Vagina (tissue), 2 donors: ENCODE measurements at regions not wholly inside any gene's neighbourhood (a gene's known extent, or its start where the extent isn't known, plus 50 kb on each side); places are given as distances from the start of the nearest gene placed in this dataset.
A peak's percentile ranks its signal among the peaks of the same experiment; 100 is the strongest.

Experiments used
- DNase-seq, 2 donors: peaks; one replicate each; pipeline ENCODE4 v3.0.0-alpha.2; 2017; ENCODE audit errors: extremely low spot score in 2 of 2
- H3K27ac ChIP-seq: fragments of 200-600 bp; sonication (generic); one replicate; pipeline ENCODE4 v1.5.1; 2019
- H3K27me3 ChIP-seq: fragments of 200-600 bp; sonication (generic); one replicate; pipeline ENCODE4 v1.5.1; 2019
- H3K36me3 ChIP-seq, 2 donors: fragments of 200-600 bp; sonication (generic); one replicate each; pipeline ENCODE4 v1.5.1; 2017 to 2019
- H3K4me1 ChIP-seq: fragments of 200-600 bp; sonication (generic); one replicate; pipeline ENCODE4 v1.5.1; 2019
- H3K4me3 ChIP-seq, 2 donors: fragments of 200-600 bp; sonication (generic); 1 replicate in 1 of 2; 2 replicates in 1 of 2; pipeline ENCODE4 v1.5.1; 2016 to 2019
- H3K9me3 ChIP-seq: fragments of 200-600 bp; sonication (generic); one replicate; pipeline ENCODE4 v1.5.1; 2019
- CTCF ChIP-seq, 3 experiments: fragments of 450-650 bp in 2 of 3; fragments of 200-600 bp in 1 of 3; sonication (generic) in 1 of 3; IDR thresholded peaks; one replicate each; pipeline ENCODE4 v1.5.1; 2017 to 2019; ENCODE audit warnings: antibody characterized with exemption in 3 of 3, mild to moderate bottlenecking in 2 of 3, moderate library complexity in 2 of 3
- POLR2A ChIP-seq, 2 donors: fragments of 450-650 bp; IDR thresholded peaks; one replicate each; pipeline ENCODE4 v1.6.1; 2017; ENCODE audit warnings: antibody characterized with exemption in 2 of 2, mild to moderate bottlenecking in 2 of 2, moderate library complexity in 2 of 2
- POLR2AphosphoS5 ChIP-seq, 2 donors: sonication (generic); formaldehyde crosslinking; IDR thresholded peaks; one replicate each; pipeline ENCODE4 v1.9.0; 2017; ENCODE audit warnings: antibody characterized with exemption in 2 of 2, mild to moderate bottlenecking in 2 of 2, low read depth in 1 of 2; ENCODE audit not compliant: insufficient read depth in 1 of 2
- intact Hi-C: fragments of 100-400 bp; cut with DNase I; formaldehyde crosslinking; loops from one replicate; pipeline ENCODE4 v1.15.1; 2023

- TF ChIP-seq POLR2AphosphoS5 (IDR thresholded peaks at IDR 0.05; ENCODE audit: insufficient read depth in 1 of 2, low read depth in 1 of 2) (peak in 1 of 2 donors; percentile 19), CTCF (IDR thresholded peaks at IDR 0.05) (no peak), POLR2A (IDR thresholded peaks at IDR 0.05) (no peak)
- Histone ChIP-seq H3K27me3 (no peaks in the 10 kb centered on the region), H3K4me1 (peaks cover 28% of the 10 kb centered on the region), H3K36me3 (no peaks in the 10 kb centered on the region), H3K4me3 (peak overlapping the region; percentile 33 to 37), H3K27ac (peak overlapping the region; percentile 65), H3K9me3 (no peaks in the 10 kb centered on the region)
- peak in 1 of 2 donors; percentile 89 for DNase-seq
- intact Hi-C loops, result no loop called here
These were observed 162.2 kb downstream of the TBXT start for GRCh38 chr6:166005401-166005943.

GRCh38 chr6:166004876-166005275 is 162.8 kb downstream of the TBXT start:
- H3K27me3 ChIP-seq, result no peaks in the 10 kb centered on the region
- no peaks in the 10 kb centered on the region for H3K36me3 ChIP-seq
- H3K4me3 ChIP-seq, result no peak overlapping the region
- no peaks in the 10 kb centered on the region for H3K9me3 ChIP-seq
- H3K27ac ChIP-seq, result peak overlapping the region; percentile 65
- no peak for DNase-seq
- intact Hi-C loops, result no loop called here
- peaks cover 28% of the 10 kb centered on the region for H3K4me1 ChIP-seq
- TF ChIP-seq CTCF (IDR thresholded peaks at IDR 0.05) (no peak), POLR2AphosphoS5 (IDR thresholded peaks at IDR 0.05; ENCODE audit: insufficient read depth in 1 of 2, low read depth in 1 of 2) (no peak), POLR2A (IDR thresholded peaks at IDR 0.05) (no peak)

- no peak overlapping the region for H3K27ac ChIP-seq
- peaks cover 28% of the 10 kb centered on the region for H3K4me1 ChIP-seq
- peak in 1 of 2 donors; percentile 75 for DNase-seq
- H3K4me3 ChIP-seq, result no peak overlapping the region
- intact Hi-C loops, result no loop called here
- TF ChIP-seq CTCF (IDR thresholded peaks at IDR 0.05) (no peak), POLR2AphosphoS5 (IDR thresholded peaks at IDR 0.05; ENCODE audit: insufficient read depth in 1 of 2, low read depth in 1 of 2) (no peak), POLR2A (IDR thresholded peaks at IDR 0.05) (no peak)
- H3K27me3 ChIP-seq, result no peaks in the 10 kb centered on the region
- no peaks in the 10 kb centered on the region for H3K9me3 ChIP-seq
- no peaks in the 10 kb centered on the region for H3K36me3 ChIP-seq
These were observed 163.2 kb downstream of the TBXT start for GRCh38 chr6:166004471-166004870.

GRCh38 chr6:166003569-166003968 is 164.1 kb downstream of the TBXT start:
- DNase-seq, result no peak
- no peak overlapping the region for H3K4me3 ChIP-seq
- no peaks in the 10 kb centered on the region for H3K27me3 ChIP-seq
- no peaks in the 10 kb centered on the region for H3K9me3 ChIP-seq
- TF ChIP-seq CTCF (IDR thresholded peaks at IDR 0.05) (no peak), POLR2A (IDR thresholded peaks at IDR 0.05) (no peak), POLR2AphosphoS5 (IDR thresholded peaks at IDR 0.05; ENCODE audit: insufficient read depth in 1 of 2, low read depth in 1 of 2) (no peak)
- intact Hi-C loops, result no loop called here
- H3K4me1 ChIP-seq, result peaks cover 21% of the 10 kb centered on the region
- no peaks in the 10 kb centered on the region for H3K36me3 ChIP-seq
- H3K27ac ChIP-seq, result no peak overlapping the region

- no peak overlapping the region for H3K4me3 ChIP-seq
- H3K4me1 ChIP-seq, result peaks cover 1% of the 10 kb centered on the region
- no peaks in the 10 kb centered on the region for H3K27me3 ChIP-seq
- intact Hi-C loops, result no loop called here
- no peaks in the 10 kb centered on the region for H3K36me3 ChIP-seq
- peak in 1 of 2 donors; percentile 49 for DNase-seq
- no peaks in the 10 kb centered on the region for H3K9me3 ChIP-seq
- no peak for TF ChIP-seq POLR2AphosphoS5 (IDR thresholded peaks at IDR 0.05; ENCODE audit: insufficient read depth in 1 of 2, low read depth in 1 of 2)
- TF ChIP-seq CTCF (IDR thresholded peaks at IDR 0.05), result no peak
- no peak for TF ChIP-seq POLR2A (IDR thresholded peaks at IDR 0.05)
- no peak overlapping the region for H3K27ac ChIP-seq
These were observed 166.3 kb downstream of the TBXT start for GRCh38 chr6:166001359-166001758.
